ENCODE measurements at regions not wholly inside any gene's neighbourhood (a gene's known extent, or its start where the extent isn't known, plus 50 kb on each side); places are given as distances from the start of the nearest gene placed in this dataset.
"Not testable (repeated sequence)": the region's sequence is repeated elsewhere in the genome, so short reads cannot be mapped to it uniquely, and the experiment has no call there.

DNA sequence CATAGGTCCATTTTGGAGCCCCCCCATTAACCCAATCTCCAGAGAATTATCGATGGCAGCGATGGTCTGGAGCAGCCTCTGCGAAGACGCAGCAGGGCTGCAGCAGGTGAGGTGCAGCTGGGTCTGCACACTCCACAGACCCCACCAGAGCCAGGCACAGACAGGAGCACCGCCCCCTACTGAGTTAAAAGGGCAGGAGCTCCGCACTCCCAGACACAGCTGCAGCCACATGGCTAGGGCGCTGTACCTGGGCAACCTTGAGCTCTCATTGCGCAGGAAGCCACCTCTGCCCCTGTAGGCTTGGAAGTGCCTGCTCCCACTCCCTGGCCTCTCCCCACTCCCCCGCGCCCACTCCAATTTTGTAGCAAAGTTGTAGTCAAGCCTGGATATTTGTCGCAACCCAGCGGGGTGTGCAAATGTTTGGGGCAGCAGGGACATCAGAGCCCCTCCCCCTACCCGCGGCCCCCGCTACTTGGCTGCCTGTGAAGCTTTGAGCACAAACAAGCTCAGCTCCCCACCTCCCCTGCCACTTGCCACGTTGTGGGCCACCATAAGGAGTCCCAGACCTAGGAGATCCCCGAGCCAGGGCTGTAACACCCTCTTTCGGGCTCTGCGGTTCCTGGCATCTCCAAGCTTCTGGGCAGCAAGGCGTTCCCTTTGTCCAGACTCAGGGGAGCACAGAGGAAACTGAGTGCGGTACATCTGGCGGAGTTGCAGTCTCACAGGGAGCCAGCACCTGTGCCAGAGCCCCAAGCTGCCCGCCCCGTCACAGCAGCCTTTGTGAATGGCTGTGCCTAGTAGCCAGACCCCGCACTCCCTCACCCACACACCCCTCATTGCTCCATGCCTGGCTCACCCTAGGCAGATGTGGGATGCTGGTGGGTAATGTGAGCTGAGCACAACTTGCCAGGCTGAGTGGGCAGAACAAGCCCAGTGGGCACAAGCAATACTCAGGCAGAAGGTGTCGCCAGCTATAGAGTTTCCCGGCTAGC lies 949.7 kb upstream of the SLITRK1 start:
- no peak for DNase-seq

DNA sequence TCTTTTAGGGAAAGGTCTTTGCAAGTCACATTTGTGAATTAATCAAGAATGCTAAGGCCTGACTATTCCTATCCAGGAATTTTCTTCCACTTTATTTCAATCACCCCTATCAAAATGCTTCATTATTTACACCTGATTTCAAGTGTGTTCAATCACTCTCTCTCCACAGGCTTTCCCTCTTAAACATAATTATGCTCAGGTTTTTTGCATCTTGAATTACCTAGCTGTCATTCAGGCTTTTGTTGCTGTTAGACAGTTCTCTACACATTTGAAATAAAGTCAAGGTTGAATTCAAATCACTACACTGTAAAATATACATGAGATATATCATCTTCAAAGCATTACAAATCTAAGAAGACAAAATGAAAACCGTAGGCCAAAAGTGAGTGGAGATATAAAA lies 941.3 kb upstream of the SLITRK1 start:
- no peak for DNase-seq

DNA sequence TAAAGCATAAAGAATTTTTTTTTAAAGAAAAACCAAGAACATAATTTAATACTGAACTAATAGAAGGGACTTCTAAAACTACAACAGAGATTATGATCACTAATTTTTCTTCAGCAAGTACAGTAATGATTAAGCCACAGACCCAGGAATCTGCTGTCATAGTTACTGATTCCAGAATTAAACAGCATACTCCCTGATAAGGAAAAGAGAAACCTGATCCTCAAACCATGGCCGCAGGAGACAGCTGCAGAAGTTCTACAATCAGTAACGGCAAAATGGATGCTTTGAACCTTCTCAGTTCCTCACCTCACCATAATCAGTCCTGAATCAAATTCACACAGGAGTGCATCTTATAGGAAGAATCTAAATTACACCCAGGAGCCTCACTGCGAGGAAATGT lies 939.0 kb upstream of the SLITRK1 start:
- DNase-seq, result no peak

DNA sequence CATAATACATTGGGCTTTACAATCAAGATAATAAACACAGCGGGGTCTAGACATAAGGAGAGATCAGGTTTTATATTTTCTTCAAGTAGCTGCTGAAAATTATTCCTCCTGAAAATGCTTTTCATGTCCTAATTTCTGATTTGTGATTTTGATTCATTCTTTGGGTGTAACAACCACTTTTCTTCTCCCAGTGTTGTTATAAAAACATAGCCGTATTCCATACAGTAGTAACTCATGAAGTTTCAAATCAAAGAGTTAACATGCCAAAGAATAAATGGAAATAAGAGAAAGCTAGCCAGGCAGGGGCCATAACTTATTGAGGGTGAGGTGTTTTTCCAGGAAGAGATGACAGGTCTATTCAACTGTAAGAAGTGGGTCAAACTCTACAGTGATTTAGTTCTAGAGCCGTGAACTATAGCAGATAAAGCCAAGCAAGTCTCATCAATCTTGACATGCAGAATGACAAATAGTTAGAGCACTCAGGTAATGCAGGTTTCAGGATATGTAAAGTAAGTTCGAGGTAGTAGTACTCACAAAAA lies 934.4 kb upstream of the SLITRK1 start:
- no peak for DNase-seq

DNA sequence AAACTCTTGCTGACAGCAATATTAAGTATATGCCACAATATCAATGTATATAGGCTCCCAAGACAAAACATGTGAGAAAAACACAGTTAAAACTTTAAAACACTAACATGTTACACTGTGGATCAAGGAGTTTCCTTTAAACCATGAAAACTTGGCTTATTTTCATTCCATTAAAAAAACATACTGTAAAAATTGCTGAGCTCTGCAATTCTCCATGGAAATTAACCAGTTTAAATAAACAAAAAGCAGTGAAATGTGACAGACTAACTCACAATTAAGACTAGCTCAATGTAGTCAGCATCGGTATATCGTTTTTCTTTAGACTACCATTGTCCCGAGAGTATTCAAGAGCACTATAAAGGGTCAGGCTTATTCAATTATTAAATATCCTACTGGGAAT lies 930.5 kb upstream of the SLITRK1 start:
- no peak for DNase-seq

DNA sequence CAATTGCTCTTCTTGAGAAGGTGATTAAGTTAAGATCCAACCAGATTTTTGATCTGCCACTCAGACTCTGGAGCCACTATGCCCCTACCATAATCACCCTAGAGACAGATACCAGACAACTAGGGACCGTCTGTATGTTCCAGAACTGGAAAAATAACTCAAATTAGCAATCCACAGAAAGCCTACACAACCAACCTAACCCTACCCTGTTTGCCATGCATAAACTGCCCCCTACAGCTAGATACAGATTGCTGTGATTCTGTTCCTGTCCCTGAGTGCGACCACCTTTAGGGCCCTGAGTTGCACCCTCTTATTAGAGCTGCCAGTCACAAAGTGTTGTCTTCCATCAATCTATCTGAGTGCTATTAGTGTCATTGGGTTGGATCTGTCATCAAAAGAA lies 929.8 kb upstream of the SLITRK1 start:
- no peak for DNase-seq

DNA sequence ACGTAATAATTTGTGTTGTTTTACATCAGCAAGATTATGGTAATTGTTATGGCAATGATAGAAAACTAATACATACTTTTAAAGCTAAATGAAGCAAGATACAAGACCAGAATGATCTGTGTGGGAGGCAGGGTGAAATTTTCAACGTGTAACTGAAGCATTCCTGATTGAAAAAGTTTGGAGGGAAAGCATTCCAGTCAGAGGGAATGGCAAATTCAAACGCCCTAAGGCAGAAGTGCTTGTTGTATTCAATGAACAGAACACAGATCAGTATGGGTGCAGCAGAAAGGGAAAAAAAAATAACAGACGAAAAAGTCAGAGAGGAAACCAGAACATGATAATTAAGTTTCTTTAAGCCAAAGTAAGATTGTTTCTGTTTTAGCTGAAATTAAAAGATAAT lies 928.5 kb upstream of the SLITRK1 start:
- DNase-seq, result no peak

DNA sequence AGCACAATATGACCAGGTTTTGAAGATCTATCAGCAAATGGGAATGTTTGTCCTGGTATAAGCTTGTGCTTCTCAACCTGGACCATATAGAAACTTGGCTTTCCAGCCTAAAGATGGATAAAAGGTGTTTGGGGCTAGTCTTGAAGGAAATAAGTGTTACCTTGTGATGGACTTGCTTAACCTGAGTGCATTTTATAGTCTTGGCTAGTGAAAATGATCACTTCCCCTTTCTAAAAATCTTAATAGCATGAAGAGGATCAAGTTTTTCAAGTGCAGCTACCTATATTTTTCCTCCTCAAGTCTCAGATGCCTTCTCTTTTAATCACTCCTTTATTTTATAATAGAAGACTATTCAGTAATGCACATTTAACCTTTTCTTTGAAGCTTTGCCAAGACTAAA lies 919.8 kb upstream of the SLITRK1 start:
- no peak for DNase-seq

DNA sequence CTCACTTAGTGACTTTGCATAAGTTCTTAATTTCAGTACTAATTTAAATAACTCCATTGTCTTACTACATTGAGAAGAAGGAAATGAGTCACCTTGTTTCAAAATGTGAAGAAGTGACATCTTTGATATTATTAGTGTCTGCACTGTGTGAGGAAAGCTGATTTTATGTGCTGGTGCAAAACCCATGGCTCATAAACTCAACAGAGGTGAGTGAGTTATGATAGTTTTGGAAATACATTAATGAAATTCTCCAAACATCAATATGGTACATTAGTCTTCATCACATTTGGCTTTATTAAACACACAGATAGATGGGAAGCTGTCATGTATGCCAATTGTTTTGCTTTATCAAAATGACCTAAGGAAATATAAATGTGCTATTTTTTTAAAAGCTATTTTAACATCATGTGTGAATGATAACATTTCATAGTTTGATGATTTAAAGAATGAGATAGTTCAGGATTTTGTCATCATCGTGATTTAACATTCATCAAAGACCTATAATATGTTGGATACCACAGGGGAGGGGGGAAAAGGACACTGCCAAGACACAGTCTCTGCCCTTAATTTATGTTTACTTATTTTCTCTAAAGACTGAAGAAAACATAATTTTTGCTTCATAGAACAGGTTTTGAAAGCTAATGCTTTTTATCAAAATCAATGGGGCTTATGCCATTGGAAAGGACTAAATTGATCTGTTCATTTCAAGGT lies 902.3 kb upstream of the SLITRK1 start:
- DNase-seq, result no peak

DNA sequence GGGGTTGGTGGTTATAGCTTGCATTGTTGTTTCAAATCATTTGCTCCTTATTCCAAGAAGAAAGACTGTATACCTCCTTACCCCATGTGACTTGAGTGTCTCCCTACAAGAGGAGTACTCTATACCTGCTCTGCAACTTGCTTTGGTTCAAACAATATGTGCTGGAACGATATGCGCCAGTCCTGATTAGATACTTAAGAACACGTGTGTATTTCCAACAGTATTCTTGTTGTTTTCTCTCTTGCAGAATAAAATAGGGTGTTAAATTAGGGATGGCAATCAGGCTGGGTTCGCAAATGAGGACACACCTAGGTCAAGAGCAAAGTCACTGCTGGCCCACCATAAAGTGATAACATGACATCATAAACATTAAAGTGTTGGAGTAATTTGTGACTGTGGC lies 895.0 kb upstream of the SLITRK1 start:
- no peak for DNase-seq

DNA sequence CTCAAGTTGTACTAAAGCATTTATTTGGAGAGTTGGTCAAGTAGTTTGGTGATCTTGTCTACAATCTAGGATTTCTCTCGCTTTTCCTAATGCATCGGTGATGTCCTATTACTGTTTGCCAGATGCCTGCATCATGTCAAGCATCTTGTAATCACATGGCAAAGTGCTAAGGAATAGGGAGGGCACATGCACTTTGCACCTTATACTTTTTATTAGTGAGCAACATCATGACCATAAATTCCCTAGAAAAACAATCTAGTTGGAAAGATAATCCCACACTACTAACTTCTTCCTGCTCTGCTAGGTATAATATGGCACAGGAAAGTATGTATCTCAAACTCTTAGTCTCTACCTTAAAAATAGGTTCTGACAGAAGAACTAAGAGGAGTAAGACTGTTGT lies 894.3 kb upstream of the SLITRK1 start:
- no peak for DNase-seq

DNA sequence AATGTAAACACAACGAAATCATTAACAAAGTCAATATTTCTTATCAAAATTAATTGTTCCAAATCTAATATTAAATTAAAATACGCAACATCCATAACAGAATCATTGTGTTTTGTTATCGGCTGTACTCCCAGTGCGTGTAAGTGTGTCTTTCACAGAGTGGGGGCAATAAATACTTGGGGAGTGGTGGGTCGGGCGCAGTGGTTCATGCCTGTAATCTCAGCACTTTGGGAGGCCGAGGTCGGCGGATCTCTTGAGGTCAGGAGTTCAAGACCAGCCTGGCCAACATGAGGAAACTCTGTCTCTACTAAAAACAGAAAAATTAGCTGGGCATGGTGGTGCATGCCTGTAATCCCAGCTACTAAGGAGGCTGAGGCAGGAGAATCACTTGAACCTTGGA lies 893.6 kb upstream of the SLITRK1 start:
- not testable (repeated sequence) for DNase-seq

DNA sequence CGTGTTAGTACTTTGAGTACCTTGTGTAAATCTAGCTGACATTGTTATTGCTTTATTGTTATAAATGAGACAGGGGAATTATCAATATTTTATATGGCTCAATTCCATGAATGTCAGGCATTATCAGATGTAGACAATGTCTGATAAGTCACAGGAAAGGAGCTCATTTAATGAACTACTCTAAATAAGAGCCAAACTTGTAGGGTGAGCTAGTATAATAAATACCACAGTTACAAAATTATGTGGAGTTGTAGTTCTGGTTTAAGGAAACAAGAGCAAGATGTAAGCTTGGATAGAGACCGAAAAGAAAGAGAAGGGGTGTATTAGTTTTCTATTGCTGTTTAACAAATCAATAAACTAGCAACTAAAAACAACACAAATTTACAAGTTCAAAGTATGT lies 891.8 kb upstream of the SLITRK1 start:
- no peak for DNase-seq

DNA sequence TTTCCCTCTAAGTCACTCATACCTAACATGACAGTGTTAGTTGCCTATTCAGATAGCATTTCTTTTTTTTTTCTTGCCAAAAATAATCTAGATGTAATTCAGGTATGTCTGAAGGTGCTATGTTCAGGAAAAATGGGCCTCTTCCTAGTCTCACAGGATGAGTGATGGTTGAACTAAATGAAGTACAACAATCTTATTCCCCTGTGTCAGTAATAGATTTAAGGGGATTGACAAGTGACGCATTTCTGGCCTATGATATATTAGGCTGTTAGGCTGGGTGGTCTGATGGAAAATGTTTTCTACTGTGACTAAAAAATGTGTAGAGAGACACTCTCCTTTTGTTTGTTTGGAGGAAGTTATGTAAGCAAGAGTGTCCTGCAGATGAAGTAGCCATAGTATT lies 878.7 kb upstream of the SLITRK1 start:
- DNase-seq, result no peak

DNA sequence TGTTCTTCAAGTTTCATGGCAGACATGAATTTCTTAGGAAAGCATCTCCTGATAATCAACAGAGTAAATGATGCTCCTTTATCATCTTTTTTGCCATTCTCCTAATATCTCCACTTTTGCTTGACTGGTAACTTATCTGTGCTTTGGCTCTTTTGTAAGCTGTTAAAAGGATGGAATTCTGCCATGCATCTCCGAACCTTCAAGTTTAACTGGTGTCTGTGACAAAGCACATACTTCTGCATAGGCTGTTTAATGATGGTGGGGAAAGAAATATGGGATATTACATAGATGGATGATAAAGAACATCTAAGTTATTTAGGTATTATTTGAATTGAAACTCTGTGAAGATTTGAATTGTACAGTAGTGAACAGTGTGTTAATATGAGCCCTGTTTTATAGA lies 866.9 kb upstream of the SLITRK1 start:
- DNase-seq, result no peak

DNA sequence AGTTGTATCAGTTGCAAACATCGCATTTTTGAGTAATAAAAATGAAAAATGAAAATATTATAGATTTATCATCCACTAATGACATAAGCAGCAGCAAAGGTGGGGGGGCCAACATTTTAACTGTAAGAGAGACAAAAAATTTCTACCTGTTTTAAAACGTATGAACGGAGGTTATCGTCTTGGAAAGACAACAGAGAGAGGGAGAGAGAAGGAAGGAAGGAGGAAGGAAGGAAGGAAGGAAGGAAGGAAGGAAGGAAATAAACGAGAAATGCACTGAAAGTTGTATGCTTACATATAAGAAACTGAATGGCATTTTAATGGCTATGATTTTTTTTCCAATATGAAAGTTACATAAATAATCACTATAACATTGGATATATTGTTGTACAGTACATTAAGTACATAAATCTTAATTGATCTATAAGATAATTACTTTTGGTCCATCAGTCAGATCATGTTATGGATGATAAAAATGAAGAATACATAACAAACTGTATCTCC lies 862.8 kb upstream of the SLITRK1 start:
- DNase-seq, result no peak

DNA sequence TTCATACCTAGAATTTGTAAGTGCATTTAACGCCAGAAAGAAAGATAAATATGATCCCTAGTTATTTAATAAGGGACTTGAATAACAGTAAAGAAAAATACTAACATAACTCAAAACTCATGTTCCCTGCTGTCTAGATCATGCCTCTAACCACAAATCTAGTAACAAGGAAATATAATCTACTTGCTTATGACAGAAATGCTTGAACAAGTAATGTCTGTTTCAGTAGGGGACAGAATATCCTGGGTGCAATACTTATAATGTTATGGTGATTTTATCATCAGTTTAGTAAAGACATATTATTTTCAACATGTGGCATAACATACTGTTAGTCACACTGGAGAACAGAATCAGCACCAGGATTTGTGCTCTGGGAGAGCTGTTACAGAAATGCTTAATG lies 861.9 kb upstream of the SLITRK1 start:
- DNase-seq, result no peak

DNA sequence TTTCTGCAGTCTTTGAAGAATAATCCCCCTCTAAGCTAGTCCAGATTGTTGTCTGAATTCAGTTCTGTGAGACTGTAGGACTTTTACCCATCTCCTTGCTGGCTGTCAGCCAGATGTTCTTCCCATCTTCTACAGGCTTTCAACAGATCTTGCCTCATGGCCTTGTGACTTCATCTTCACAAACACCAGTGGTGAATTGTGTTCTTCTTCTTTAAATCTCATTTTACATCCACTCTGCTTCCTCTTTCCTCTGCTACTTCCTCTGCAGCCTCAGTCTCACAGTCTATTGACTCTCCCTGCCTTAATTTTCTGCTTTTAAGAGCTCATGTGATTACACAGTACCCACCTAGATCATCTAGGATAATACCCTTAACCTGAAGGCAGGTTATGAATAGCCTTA lies 859.0 kb upstream of the SLITRK1 start:
- no peak for DNase-seq

DNA sequence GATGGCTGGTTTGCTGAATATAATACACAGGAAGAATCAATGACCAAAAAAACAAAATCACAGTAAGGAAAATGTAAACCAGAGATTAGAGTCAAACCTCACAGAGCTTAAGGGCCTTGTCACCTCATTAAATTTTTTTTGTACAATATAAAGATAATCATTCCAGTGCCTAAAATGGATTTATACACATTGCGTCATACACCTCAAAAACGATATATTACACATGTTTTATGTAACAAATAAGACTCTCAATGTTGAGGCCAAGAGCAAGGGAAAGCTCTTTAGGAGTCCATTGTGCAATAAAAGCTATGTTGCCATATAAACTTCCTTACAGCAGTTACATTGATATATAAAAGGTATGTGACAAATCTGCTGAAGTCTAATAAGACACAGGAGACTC lies 856.7 kb upstream of the SLITRK1 start:
- DNase-seq, result no peak

DNA sequence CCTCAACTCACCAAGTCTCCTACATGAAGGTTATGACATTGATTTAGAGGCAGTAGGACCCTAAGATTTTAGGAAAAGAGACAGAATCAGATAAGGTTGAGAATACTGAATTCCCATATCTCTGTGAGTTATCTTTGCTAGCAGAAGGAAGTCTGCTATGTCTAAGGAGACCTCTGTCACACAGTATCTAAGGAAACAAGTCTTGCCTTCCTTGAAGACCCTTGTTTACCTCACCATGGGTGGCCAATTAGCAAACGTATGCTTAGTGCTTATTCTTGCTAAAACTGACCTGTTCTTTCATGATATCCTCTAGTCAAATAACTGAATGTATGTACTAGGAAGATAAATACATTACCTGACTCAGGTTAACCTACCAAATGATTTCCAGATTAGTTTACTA lies 855.4 kb upstream of the SLITRK1 start:
- no peak for DNase-seq

DNA sequence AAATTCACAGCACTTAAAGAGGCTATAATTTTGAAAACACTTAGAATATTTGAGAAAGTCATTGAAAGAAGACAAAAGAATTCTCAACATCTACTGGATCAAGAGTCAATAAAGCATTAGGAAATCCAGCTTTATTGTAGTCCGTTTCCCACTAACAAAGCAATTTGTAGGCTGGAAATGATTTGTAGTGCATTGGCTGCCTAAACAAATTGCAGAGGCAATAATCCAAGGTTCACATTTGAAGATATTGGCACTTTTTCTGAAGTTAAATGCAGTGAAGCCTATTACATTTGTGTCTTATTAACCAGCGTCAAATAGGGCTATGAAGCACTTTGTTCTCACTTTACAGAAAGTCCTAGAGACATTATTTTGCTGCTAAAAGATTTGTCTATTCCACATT lies 848.1 kb upstream of the SLITRK1 start:
- no peak for DNase-seq

DNA sequence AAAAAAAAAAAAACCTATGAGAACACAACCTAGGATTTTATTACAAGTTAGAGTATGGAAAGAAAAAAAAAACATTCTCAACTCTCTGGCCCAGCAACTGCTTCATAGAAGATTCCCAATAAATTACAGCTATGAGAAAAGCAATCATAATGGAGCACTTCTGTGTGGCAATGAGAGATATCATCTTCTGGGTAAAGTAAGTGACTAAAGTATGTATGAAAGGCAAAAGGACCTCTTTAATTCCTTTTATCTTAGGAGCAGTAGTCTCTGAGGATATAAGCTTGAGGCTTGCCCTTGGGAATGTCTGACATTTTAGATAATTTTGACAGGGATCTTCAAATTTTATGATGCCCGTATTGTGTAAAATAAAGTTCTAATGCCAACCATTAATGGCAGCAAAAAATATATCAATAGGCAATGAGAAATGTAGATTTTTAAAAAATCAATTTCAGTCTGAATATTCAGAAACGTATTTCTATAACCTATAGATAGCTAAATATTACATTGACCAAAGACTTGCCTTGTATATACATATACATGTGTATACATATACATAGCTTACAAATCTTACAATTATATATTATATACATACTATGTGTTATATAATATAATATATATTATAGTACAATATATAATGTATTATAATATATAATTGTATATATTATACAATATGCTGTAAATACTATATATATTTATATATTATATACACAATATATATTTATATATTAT lies 823.9 kb upstream of the SLITRK1 start:
- DNase-seq, result no peak

DNA sequence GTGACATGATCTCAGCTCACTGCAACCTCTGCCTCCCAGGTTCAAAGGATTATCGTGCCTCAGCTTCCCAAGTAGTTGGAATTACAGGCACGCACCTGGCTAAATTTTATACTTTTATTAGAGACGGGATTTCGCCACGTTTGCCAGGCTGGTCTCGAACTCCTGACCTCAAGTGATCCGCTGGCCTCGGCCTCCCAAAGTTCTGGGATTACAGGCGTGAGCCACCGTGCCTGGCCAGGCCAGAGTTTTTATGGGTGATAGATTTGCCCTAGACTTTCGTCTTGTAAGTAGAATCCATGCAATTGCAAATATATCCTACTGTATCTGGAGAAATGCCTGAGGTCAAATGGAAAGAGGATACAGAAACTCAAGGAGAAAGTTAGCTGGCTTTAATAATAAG lies 819.9 kb upstream of the SLITRK1 start:
- no peak for DNase-seq
